ENCODE measurements at regions not wholly inside any gene's neighbourhood (a gene's known extent, or its start where the extent isn't known, plus 50 kb on each side); places are given as distances from the start of the nearest gene placed in this dataset.

- no peaks in the 10 kb centered on the region for H3K9me2 ChIP-seq (replicated peaks; ENCODE audit: insufficient read depth)
- WGBS (ENCODE audit: low lambda C conversion rate, missing lambda C conversion rate), result 97% methylated on average over 6 of the region's 6 CpGs
- no peak overlapping the region for H2AFZ ChIP-seq
Observed at GRCh38 chr5:17916446-17916845, 282.2 kb downstream of the TAF11L14 start.

GRCh38 chr5:17917465-17917864, 283.2 kb downstream of the TAF11L14 start:
- no peak overlapping the region for H3K4me3 ChIP-seq
- H3K4me2 ChIP-seq, result no peak overlapping the region
- H2AFZ ChIP-seq, result no peak overlapping the region
- no peaks in the 10 kb centered on the region for H3K27me3 ChIP-seq
- no peak overlapping the region for H3K27ac ChIP-seq
- H4K20me1 ChIP-seq (ENCODE audit: insufficient read depth, poor library complexity, severe bottlenecking), result no peaks in the 10 kb centered on the region
- no peaks in the 10 kb centered on the region for H3K36me3 ChIP-seq (replicated peaks; ENCODE audit: insufficient read depth, low read depth)
- H3K4me1 ChIP-seq (ENCODE audit: insufficient read depth), result no peaks in the 10 kb centered on the region
- TF ChIP-seq EZH2 (IDR thresholded peaks at IDR 0.05; ENCODE audit: borderline replicate concordance) (no peak), EZH2phosphoT487 (IDR thresholded peaks at IDR 0.05; ENCODE audit: low read depth, severe bottlenecking, unreplicated experiment) (no peak)
- TF ChIP-seq, protein P1, sequence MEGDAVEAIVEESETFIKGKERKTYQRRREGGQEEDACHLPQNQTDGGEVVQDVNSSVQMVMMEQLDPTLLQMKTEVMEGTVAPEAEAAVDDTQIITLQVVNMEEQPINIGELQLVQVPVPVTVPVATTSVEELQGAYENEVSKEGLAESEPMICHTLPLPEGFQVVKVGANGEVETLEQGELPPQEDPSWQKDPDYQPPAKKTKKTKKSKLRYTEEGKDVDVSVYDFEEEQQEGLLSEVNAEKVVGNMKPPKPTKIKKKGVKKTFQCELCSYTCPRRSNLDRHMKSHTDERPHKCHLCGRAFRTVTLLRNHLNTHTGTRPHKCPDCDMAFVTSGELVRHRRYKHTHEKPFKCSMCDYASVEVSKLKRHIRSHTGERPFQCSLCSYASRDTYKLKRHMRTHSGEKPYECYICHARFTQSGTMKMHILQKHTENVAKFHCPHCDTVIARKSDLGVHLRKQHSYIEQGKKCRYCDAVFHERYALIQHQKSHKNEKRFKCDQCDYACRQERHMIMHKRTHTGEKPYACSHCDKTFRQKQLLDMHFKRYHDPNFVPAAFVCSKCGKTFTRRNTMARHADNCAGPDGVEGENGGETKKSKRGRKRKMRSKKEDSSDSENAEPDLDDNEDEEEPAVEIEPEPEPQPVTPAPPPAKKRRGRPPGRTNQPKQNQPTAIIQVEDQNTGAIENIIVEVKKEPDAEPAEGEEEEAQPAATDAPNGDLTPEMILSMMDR (IDR thresholded peaks at IDR 0.05; ENCODE audit: poor library complexity), result no peak
- DNase-seq (ENCODE audit: low spot score), result no peak
- no peaks in the 10 kb centered on the region for H3K79me2 ChIP-seq
- no peaks in the 10 kb centered on the region for H3K9me2 ChIP-seq (replicated peaks; ENCODE audit: insufficient read depth)
- no peaks in the 10 kb centered on the region for H3K9me3 ChIP-seq (ENCODE audit: low read depth)

More at GRCh38 chr5:17916446-17916845, 282.2 kb downstream of the TAF11L14 start:
- Histone ChIP-seq H3K27ac (no peak overlapping the region), H3K27me3 (no peaks in the 10 kb centered on the region), H3K79me2 (no peaks in the 10 kb centered on the region), H3K9me3 (ENCODE audit: low read depth) (no peaks in the 10 kb centered on the region), H3K4me3 (no peak overlapping the region), H4K20me1 (ENCODE audit: insufficient read depth, poor library complexity, severe bottlenecking) (no peaks in the 10 kb centered on the region), H3K36me3 (replicated peaks; ENCODE audit: insufficient read depth, low read depth) (no peaks in the 10 kb centered on the region), H3K4me2 (no peak overlapping the region), H3K4me1 (ENCODE audit: insufficient read depth) (no peaks in the 10 kb centered on the region)
- TF ChIP-seq EZH2phosphoT487 (IDR thresholded peaks at IDR 0.05; ENCODE audit: low read depth, severe bottlenecking, unreplicated experiment), result no peak
- no peak for TF ChIP-seq EZH2 (IDR thresholded peaks at IDR 0.05; ENCODE audit: borderline replicate concordance)
- TF ChIP-seq, protein P1 (IDR thresholded peaks at IDR 0.05; ENCODE audit: poor library complexity), result no peak
- no peak for DNase-seq (ENCODE audit: low spot score)

GRCh38 chr5:17918373-17919104, 284.3 kb downstream of the TAF11L14 start:
- no peaks in the 10 kb centered on the region for H3K9me3 ChIP-seq (ENCODE audit: low read depth)
- H3K27me3 ChIP-seq, result no peaks in the 10 kb centered on the region
- H3K9me2 ChIP-seq (replicated peaks; ENCODE audit: insufficient read depth), result no peaks in the 10 kb centered on the region
- no peak overlapping the region for H3K4me3 ChIP-seq
- no peak overlapping the region for H3K27ac ChIP-seq
- H3K4me1 ChIP-seq (ENCODE audit: insufficient read depth), result no peaks in the 10 kb centered on the region
- H3K4me2 ChIP-seq, result no peak overlapping the region
- H3K79me2 ChIP-seq, result no peaks in the 10 kb centered on the region
- no peaks in the 10 kb centered on the region for H4K20me1 ChIP-seq (ENCODE audit: insufficient read depth, poor library complexity, severe bottlenecking)
- WGBS (ENCODE audit: low lambda C conversion rate, missing lambda C conversion rate), result 71% methylated on average over 2 of the region's 2 CpGs
- DNase-seq (ENCODE audit: low spot score), result no peak
- no peaks in the 10 kb centered on the region for H3K36me3 ChIP-seq (replicated peaks; ENCODE audit: insufficient read depth, low read depth)
- H2AFZ ChIP-seq, result no peak overlapping the region
- TF ChIP-seq EZH2phosphoT487 (IDR thresholded peaks at IDR 0.05; ENCODE audit: low read depth, severe bottlenecking, unreplicated experiment), result no peak
- TF ChIP-seq EZH2 (IDR thresholded peaks at IDR 0.05; ENCODE audit: borderline replicate concordance), result no peak
- TF ChIP-seq, protein P1 (IDR thresholded peaks at IDR 0.05; ENCODE audit: poor library complexity), result no peak
